Hepatocyte (in vitro differentiated cells): ENCODE measurements at regions not wholly inside any gene's neighbourhood (a gene's known extent, or its start where the extent isn't known, plus 50 kb on each side); places are given as distances from the start of the nearest gene placed in this dataset.

Experiments
- DNase-seq: peaks from one replicate; pipeline ENCODE4 v3.0.0-alpha.2; 2016; ENCODE audit warnings: low spot score
- H2AFZ ChIP-seq: fragments of 200-600 bp; sonication (generic); 2 replicates; pipeline ENCODE4 v1.6.0; 2016; ENCODE audit warnings: antibody characterized with exemption, mild to moderate bottlenecking
- H3K27ac ChIP-seq: fragments of 200-600 bp; sonication (generic); 2 replicates; pipeline ENCODE4 v1.5.1; 2016; ENCODE audit warnings: mild to moderate bottlenecking
- H3K27me3 ChIP-seq: fragments of 200-600 bp; sonication (generic); 2 replicates; pipeline ENCODE4 v1.6.1; 2016
- H3K36me3 ChIP-seq: fragments of 200-600 bp; sonication (generic); replicated peaks from 2 replicates; pipeline ENCODE4 v1.5.1; 2016; ENCODE audit warnings: low read depth; ENCODE audit not compliant: insufficient read depth
- H3K4me1 ChIP-seq: fragments of 200-600 bp; sonication (generic); 2 replicates; pipeline ENCODE4 v1.5.1; 2016; ENCODE audit warnings: mild to moderate bottlenecking, moderate library complexity; ENCODE audit not compliant: insufficient read depth
- H3K4me2 ChIP-seq: fragments of 200-600 bp; sonication (generic); 2 replicates; pipeline ENCODE4 v1.6.0; 2016
- H3K4me3 ChIP-seq: fragments of 200-600 bp; sonication (generic); 2 replicates; pipeline ENCODE4 v1.5.1; 2016; ENCODE audit warnings: mild to moderate bottlenecking
- H3K79me2 ChIP-seq: fragments of 200-600 bp; sonication (generic); 2 replicates; pipeline ENCODE4 v1.6.0; 2017; ENCODE audit warnings: mild to moderate bottlenecking
- H3K9me2 ChIP-seq: fragments of 200-600 bp; sonication (generic); replicated peaks from 2 replicates; pipeline ENCODE4 v1.6.0; 2017; ENCODE audit warnings: mild to moderate bottlenecking; ENCODE audit not compliant: insufficient read depth
- H3K9me3 ChIP-seq: fragments of 200-600 bp; sonication (generic); 2 replicates; pipeline ENCODE4 v1.5.1; 2016; ENCODE audit warnings: low read depth, mild to moderate bottlenecking
- H4K20me1 ChIP-seq: fragments of 200-600 bp; sonication (generic); 2 replicates; pipeline ENCODE4 v1.6.0; 2016; ENCODE audit warnings: mild to moderate bottlenecking; ENCODE audit not compliant: insufficient read depth, poor library complexity, severe bottlenecking
- CTCF ChIP-seq: fragments of 200-600 bp; sonication (generic); IDR thresholded peaks from 2 replicates; pipeline ENCODE4 v1.5.1; 2016; ENCODE audit warnings: antibody characterized with exemption, mild to moderate bottlenecking; ENCODE audit not compliant: poor library complexity
- EZH2 ChIP-seq: fragments of 200-600 bp; sonication (generic); IDR thresholded peaks from 2 replicates; pipeline ENCODE4 v1.6.1; 2016; ENCODE audit warnings: antibody characterized with exemption, mild to moderate bottlenecking, borderline replicate concordance
- EZH2phosphoT487 ChIP-seq: fragments of 200-600 bp; sonication (generic); IDR thresholded peaks from one replicate; pipeline ENCODE4 v1.6.1; 2018; ENCODE audit warnings: antibody characterized with exemption, mild to moderate bottlenecking, low read depth, moderate library complexity; ENCODE audit not compliant: unreplicated experiment, severe bottlenecking
- WGBS: methylation state at CpG from one replicate; pipeline ENCODE4 v1.1.6; 2016; ENCODE audit warnings: low lambda C conversion rate; ENCODE audit errors: missing lambda C conversion rate; 5-methylcytosine and 5-hydroxymethylcytosine counted together

- Histone ChIP-seq H3K9me3 (no peaks in the 10 kb centered on the region), H3K36me3 (no peaks in the 10 kb centered on the region), H3K4me2 (no peak overlapping the region), H2AFZ (no peak overlapping the region), H3K4me3 (no peak overlapping the region), H3K27me3 (no peaks in the 10 kb centered on the region), H3K4me1 (no peaks in the 10 kb centered on the region), H3K27ac (no peak overlapping the region), H4K20me1 (no peaks in the 10 kb centered on the region), H3K79me2 (no peaks in the 10 kb centered on the region), H3K9me2 (no peaks in the 10 kb centered on the region)
- 87% methylated on average over 2 of the region's 2 CpGs for WGBS
- TF ChIP-seq EZH2 = no peak
- no peak for TF ChIP-seq EZH2phosphoT487
- TF ChIP-seq CTCF = no peak
- DNase-seq = no peak
Observed at GRCh38 chr5:145316282-145316681, 518.9 kb downstream of the PRELID2 start.

- Histone ChIP-seq H3K27me3 (no peaks in the 10 kb centered on the region), H3K9me3 (no peaks in the 10 kb centered on the region), H3K4me1 (no peaks in the 10 kb centered on the region), H3K79me2 (no peaks in the 10 kb centered on the region), H4K20me1 (no peaks in the 10 kb centered on the region), H3K27ac (no peak overlapping the region), H3K36me3 (no peaks in the 10 kb centered on the region), H3K4me2 (no peak overlapping the region), H2AFZ (no peak overlapping the region), H3K4me3 (no peak overlapping the region), H3K9me2 (no peaks in the 10 kb centered on the region)
- 73% methylated on average over 6 of the region's 6 CpGs for whole genome bisulfite sequencing
- no peak for TF ChIP-seq CTCF
- TF ChIP-seq EZH2phosphoT487 = no peak
- TF ChIP-seq EZH2 = no peak
- no peak for DNase-seq
Observed at GRCh38 chr5:145307866-145308382, 527.2 kb downstream of the PRELID2 start.

- DNase-seq = no peak
- H3K27me3 ChIP-seq = no peaks in the 10 kb centered on the region
- H4K20me1 ChIP-seq = no peaks in the 10 kb centered on the region
- H3K4me2 ChIP-seq = no peak overlapping the region
- no peak overlapping the region for H3K4me3 ChIP-seq
- H3K79me2 ChIP-seq = no peaks in the 10 kb centered on the region
- H3K9me2 ChIP-seq = no peaks in the 10 kb centered on the region
- H3K36me3 ChIP-seq = no peaks in the 10 kb centered on the region
- H3K27ac ChIP-seq = no peak overlapping the region
- H2AFZ ChIP-seq = no peak overlapping the region
- H3K9me3 ChIP-seq = no peaks in the 10 kb centered on the region
- WGBS = 87% methylated on average over 1 of the region's 1 CpG
- H3K4me1 ChIP-seq = no peaks in the 10 kb centered on the region
- TF ChIP-seq EZH2 = no peak
- TF ChIP-seq CTCF = no peak
- TF ChIP-seq EZH2phosphoT487 = no peak
Observed at GRCh38 chr5:145295236-145295835, 539.8 kb downstream of the PRELID2 start.

GRCh38 chr5:145294331-145294730, 540.8 kb downstream of the PRELID2 start:
- no peaks in the 10 kb centered on the region for H3K9me2 ChIP-seq
- no peaks in the 10 kb centered on the region for H3K27me3 ChIP-seq
- no peak overlapping the region for H2AFZ ChIP-seq
- H4K20me1 ChIP-seq = no peaks in the 10 kb centered on the region
- H3K4me1 ChIP-seq = no peaks in the 10 kb centered on the region
- no peaks in the 10 kb centered on the region for H3K36me3 ChIP-seq
- WGBS = 78% methylated on average over 2 of the region's 2 CpGs
- no peak for TF ChIP-seq CTCF
- no peak for TF ChIP-seq EZH2phosphoT487
- no peak for TF ChIP-seq EZH2
- no peak overlapping the region for H3K4me2 ChIP-seq
- no peak for DNase-seq
- no peak overlapping the region for H3K27ac ChIP-seq
- no peak overlapping the region for H3K4me3 ChIP-seq
- H3K9me3 ChIP-seq = no peaks in the 10 kb centered on the region
- no peaks in the 10 kb centered on the region for H3K79me2 ChIP-seq
